Activated naive CD4-positive, alpha-beta T cell treated with anti-CD3 and anti-CD28 coated beads, Interleukin-2, amount 50 U/mL, for 72 hours (primary cell): ENCODE measurements at regions not wholly inside any gene's neighbourhood (a gene's known extent, or its start where the extent isn't known, plus 50 kb on each side); places are given as distances from the start of the nearest gene placed in this dataset.

ENCODE experiments used
- ATAC-seq, 2 donors: fragments of 150-1000 bp; cut with Tn5 transposase; 2 replicates each; pipeline ENCODE4 v1.10.0; 2021; ENCODE audit warnings: mild to moderate bottlenecking in 2 of 2, moderate library complexity in 2 of 2
- DNase-seq, 2 donors: peaks; one replicate each; pipeline ENCODE4 v3.0.0; 2021 to 2022; ENCODE audit warnings: low spot score in 2 of 2
- H3K27ac Mint-ChIP-seq, 2 donors: one replicate each; pipeline ENCODE4 v1.8.0; 2022; ENCODE audit warnings: mild to moderate bottlenecking in 2 of 2, mixed read lengths in 2 of 2
- H3K36me3 Mint-ChIP-seq, 2 donors: one replicate each; pipeline ENCODE4 v1.8.0; 2022; ENCODE audit warnings: mixed read lengths in 2 of 2
- H3K9me3 Mint-ChIP-seq, 2 donors: one replicate each; pipeline ENCODE4 v1.8.0; 2022; ENCODE audit warnings: mixed read lengths in 2 of 2

DNA sequence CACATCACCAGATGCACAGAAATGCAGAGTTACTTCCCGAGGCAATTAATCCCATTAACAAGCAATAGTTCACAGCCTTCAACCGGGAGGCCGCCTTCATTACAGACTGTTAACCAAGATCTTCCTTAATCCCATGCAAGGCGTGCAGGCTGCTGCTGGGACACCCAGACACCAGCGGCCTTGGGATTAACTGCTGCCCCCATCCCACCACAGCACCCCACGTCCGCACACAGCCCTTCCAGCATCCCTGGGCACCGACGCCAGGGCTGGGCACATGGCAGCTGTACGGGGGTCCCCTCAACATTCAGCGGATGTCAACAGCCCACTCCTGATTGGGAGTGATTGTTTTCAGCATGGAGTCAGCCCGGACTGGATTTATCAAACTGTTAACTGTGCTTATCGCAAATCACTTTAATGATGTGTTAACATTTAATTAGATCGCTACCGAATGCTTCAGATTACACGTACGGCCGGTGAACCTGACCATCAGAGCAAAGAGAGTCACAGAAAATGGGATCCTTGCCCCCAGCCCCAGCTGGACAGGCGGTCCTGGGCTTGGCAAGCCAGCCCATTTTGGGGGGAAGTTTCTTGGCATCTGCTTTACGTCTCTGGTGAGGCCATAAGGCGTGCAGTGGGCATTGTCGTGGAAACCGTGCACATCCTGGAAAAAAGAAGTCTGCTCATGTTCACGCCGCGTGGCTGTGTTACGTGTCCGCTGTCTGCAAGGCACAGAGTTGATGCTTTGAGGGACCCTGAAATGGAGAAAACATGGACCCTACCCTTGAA lies 126.4 kb downstream of the HMX1 start:
- DNase-seq = no peak
- H3K27ac Mint-ChIP-seq = no peak overlapping the region
- H3K36me3 Mint-ChIP-seq = peaks cover 0 to 6% of the 10 kb centered on the region in 2 donors
- H3K9me3 Mint-ChIP-seq = peaks cover 9% of the 10 kb centered on the region in 2 donors
- no peak for ATAC-seq

DNA sequence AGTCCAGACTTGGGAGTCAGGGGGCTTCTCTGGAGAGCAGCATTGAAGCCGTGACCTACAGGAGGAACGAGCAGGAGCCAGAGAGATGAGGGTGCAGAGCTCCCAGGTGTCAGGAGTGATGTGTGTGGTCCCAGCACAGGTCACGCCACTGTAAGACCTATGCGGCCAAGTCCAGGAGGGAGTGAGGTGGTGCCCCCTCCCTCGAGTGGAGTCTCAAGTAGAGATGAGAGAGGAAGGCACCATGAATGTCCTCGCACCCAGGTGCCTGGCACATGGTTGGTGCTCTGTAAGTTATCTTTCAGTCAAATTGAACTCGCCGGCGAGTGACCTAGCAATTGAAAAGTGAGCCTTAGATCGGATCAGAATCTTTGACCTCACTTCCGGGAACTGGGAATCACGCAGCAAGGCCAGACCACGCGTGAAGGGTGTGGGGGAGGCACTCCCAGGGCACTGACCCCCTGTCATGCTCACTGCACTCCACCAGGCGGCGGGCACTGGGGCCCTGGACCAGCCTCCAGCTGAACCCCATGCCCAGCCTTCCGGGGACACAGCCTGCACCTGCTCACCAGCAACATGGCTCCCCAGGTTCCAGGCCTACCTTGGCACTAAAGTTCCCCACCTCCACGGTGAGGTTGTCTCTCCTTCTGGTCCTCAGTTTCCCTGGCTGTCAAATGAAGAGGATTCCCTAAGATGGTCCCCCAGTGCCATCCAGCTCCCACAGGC lies 127.4 kb downstream of the HMX1 start:
- Mint-ChIP-seq H3K27ac (no peak overlapping the region), H3K36me3 (peaks cover 0 to 6% of the 10 kb centered on the region in 2 donors), H3K9me3 (peaks cover 9% of the 10 kb centered on the region in 2 donors)
- ATAC-seq (no peak), DNase-seq (peak in 1 of 2 donors; percentile 46)

GRCh38 chr4:8742546-8742945 lies 129.1 kb downstream of the HMX1 start:
- Mint-ChIP-seq H3K9me3 (peaks cover 9% of the 10 kb centered on the region in 2 donors), H3K36me3 (peaks cover 0 to 6% of the 10 kb centered on the region in 2 donors), H3K27ac (no peak overlapping the region)
- no peak for DNase-seq
- no peak for ATAC-seq

DNA sequence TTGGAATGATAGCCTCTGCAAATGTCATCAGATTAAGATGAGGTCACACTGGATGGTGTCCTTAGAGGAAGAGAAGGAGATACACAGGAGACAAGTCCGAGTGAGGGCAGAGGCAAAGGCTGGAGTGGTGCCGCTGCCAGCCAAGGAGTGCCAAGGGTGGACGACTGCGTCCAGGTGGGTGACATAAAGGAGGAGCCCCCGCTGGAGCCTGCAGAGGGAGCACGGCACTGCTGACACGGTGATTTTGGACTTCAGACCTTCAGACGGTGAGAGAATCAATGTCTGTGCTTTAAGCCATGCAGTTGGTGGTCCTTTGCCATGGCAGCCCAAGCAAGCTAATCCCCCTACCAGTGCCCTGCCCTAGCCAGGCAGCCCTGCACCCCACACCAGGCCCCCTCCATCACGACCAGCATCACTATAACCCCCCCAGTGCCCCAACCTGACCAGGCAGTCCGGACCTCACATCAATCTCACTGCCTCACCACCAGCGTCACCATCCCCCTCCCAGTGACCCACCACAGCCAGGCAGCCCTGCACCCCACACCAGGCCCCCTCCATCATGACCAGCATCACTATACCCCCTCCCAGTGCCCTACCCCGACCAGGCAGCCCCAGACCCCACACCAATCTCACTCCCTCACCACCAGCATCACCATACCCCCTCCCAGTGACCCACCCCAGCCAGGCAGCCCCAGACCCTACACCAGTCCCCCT lies 130.0 kb downstream of the HMX1 start:
- ATAC-seq (no peak), DNase-seq (no peak)
- Mint-ChIP-seq H3K36me3 (peaks cover 0 to 5% of the 10 kb centered on the region in 2 donors), H3K27ac (no peak overlapping the region), H3K9me3 (peaks cover 6% of the 10 kb centered on the region in 2 donors)

DNA sequence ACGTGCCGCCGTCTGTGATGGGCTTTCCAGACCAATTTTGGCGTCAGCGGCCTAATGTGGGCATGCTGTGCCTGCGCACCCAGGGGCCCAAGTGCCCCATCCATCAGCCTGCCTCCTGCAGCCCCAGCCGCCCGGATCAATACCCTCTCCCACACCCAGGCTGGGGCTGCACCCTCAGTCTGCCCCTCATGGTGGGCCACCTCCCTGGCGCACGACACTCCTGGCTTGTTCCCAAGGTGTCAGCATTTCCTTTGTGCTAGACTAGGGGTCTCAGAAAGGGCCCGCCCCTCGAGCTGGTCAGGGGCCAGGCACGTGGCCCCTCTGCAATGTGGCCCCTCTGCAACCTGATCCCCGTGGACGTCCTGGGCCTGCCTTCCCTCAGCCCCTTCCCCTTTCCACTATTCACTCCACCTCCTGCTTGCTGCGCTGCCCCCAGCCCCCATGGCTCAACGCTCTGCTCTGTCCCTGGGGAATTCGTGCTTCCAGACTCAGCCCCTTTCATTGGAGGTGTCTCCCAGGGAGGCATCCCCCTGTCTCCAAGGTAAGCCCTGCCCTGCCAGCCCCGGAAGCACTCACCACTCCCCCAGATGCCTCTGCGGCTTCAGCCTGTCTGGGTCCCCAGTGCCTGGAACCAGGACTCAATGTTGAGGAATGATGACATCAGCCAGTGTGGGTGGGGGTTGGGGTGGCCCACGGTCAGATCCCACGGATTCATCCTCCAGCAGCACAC lies 130.8 kb downstream of the HMX1 start:
- Mint-ChIP-seq H3K27ac (no peak overlapping the region), H3K36me3 (no peaks in the 10 kb centered on the region), H3K9me3 (no peaks in the 10 kb centered on the region)
- DNase-seq (no peak), ATAC-seq (no peak)

DNA sequence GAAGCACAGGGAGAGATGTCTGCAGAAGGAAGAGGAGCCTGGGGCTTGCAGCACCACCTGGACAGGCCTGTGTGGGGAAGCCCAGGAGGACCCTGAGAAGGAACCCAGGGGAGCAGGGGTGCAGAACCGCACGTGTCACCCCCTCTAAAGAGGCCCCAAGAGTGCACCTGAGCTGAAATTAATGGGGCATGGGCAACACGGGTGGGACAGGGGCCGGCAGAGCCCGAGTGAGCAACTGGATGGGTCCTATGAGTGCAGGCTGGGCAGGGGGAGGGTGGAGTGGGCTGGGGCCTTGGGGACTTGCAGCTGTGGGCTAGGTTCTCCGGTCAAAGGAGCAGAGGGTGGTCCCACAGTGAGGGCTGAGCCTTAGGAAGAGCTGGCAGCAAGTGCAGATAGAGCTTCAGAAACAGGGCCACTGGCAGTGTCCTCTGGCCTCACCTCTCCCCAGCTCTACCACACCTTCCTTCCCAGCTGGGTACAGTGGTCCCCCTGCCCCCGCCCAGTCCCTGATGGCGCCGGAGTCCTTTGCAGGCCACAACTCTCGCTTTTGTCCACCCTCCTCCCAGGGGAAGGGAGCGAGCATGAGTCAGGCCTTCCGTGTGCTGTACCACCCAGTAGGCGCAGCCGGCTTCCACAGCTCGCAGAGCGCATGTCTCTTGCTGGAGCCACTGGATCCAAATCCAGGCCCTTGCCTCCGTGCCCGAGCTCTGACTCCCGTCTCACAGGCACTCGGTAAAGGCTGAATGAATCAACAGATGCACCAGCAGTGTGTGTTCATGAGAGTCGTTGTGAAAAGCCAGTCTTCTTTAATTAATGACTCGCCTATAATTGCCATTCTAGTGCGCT lies 131.6 kb downstream of the HMX1 start:
- H3K27ac Mint-ChIP-seq = no peak overlapping the region
- no peaks in the 10 kb centered on the region for H3K36me3 Mint-ChIP-seq
- H3K9me3 Mint-ChIP-seq = no peaks in the 10 kb centered on the region
- DNase-seq (no peak), ATAC-seq (no peak)

- DNase-seq = no peak
- ATAC-seq = no peak
Measured at GRCh38 chr4:8739317-8739716, 132.3 kb downstream of the HMX1 start.

DNA sequence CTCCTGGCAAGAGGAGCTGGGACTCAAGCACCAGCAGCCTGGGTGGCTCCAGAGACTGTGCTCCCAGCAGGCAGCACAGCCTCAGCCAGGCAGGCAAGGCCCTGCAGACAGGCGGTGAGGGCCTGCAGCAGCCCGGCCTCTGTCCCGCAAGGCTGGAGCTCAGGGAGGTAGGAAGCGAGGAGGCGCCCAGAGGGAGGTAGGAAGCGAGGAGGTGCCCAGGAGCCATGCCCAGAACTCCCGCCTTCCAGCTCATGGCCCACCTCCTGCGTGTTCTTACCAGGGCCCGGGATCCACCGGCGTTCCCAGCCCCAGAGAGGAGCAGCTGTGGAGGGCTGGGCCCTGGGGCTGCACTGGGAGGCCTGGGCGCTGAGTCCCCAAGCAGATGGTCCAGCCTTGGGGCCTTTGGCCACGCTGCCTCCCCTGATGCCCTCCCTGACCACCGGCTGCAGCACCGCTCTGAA lies 133.1 kb downstream of the HMX1 start:
- DNase-seq (no peak), ATAC-seq (no peak)
- no peaks in the 10 kb centered on the region for H3K9me3 Mint-ChIP-seq
- H3K27ac Mint-ChIP-seq = no peak overlapping the region
- no peaks in the 10 kb centered on the region for H3K36me3 Mint-ChIP-seq

More at GRCh38 chr4:8739317-8739716, 132.3 kb downstream of the HMX1 start:
- no peak overlapping the region for H3K27ac Mint-ChIP-seq
- no peaks in the 10 kb centered on the region for H3K36me3 Mint-ChIP-seq
- no peaks in the 10 kb centered on the region for H3K9me3 Mint-ChIP-seq

- Mint-ChIP-seq H3K36me3 (no peaks in the 10 kb centered on the region), H3K27ac (no peak overlapping the region)
- no peak for DNase-seq
Measured at GRCh38 chr4:8737601-8738279, 133.9 kb downstream of the HMX1 start.

DNA sequence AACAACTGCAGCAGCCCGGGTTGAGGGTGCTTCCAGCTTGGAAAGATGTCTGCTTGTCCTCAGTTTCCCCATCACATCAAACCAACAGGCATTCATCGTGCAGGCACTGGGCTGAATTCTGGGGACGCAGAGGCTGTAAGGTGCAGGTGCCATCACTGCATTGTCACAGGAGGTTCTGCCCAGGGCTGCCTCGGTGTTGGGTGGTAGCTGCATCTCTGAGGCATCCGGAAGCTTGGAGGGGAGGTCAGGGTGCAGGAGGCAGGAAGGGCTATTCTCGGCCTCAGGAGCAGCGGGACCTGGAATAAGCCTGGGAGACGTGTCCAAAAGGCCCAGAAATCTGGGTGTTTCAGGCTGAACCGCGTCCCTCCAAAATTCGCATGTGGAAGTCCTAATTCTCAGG lies 134.6 kb downstream of the HMX1 start:
- Mint-ChIP-seq H3K36me3 (no peaks in the 10 kb centered on the region), H3K27ac (no peak overlapping the region), H3K9me3 (no peaks in the 10 kb centered on the region)
- ATAC-seq = no peak
- DNase-seq = no peak

More at GRCh38 chr4:8737601-8738279, 133.9 kb downstream of the HMX1 start:
- no peak for ATAC-seq
- no peaks in the 10 kb centered on the region for H3K9me3 Mint-ChIP-seq

- ATAC-seq (no peak), DNase-seq (no peak)
- no peak overlapping the region for H3K27ac Mint-ChIP-seq
- no peaks in the 10 kb centered on the region for H3K36me3 Mint-ChIP-seq
- peaks cover 0 to 3% of the 10 kb centered on the region in 2 donors for H3K9me3 Mint-ChIP-seq
Measured at GRCh38 chr4:8736090-8736825, 135.4 kb downstream of the HMX1 start.

- no peak for ATAC-seq
- H3K36me3 Mint-ChIP-seq = no peaks in the 10 kb centered on the region
- no peak for DNase-seq
- H3K27ac Mint-ChIP-seq = no peak overlapping the region
- peaks cover 0 to 3% of the 10 kb centered on the region in 2 donors for H3K9me3 Mint-ChIP-seq
Measured at GRCh38 chr4:8735236-8736089, 136.2 kb downstream of the HMX1 start.

- Mint-ChIP-seq H3K27ac (no peak overlapping the region), H3K36me3 (no peaks in the 10 kb centered on the region), H3K9me3 (peaks cover 0 to 3% of the 10 kb centered on the region in 2 donors)
- ATAC-seq = no peak
- DNase-seq = no peak
Measured at GRCh38 chr4:8732681-8733243, 138.9 kb downstream of the HMX1 start.

GRCh38 chr4:8732092-8732491 lies 139.5 kb downstream of the CPZ start:
- Mint-ChIP-seq H3K9me3 (peaks cover 0 to 3% of the 10 kb centered on the region in 2 donors), H3K36me3 (no peaks in the 10 kb centered on the region), H3K27ac (no peak overlapping the region)
- ATAC-seq = no peak
- DNase-seq = no peak
